Type B pancreatic cell (in vitro differentiated cells): ENCODE measurements at regions not wholly inside any gene's neighbourhood (a gene's known extent, or its start where the extent isn't known, plus 50 kb on each side); places are given as distances from the start of the nearest gene placed in this dataset.
A peak's percentile ranks its signal among the peaks of the same experiment; 100 is the strongest.

Source experiments
- DNase-seq: peaks from one replicate; pipeline ENCODE4 v3.0.0; 2021; ENCODE audit warnings: mixed read lengths; ENCODE audit not compliant: unreplicated experiment; ENCODE audit errors: extremely low spot score
- H3K27ac Mint-ChIP-seq: 2 replicates; pipeline ENCODE4 v1.8.0; 2021; ENCODE audit warnings: mild to moderate bottlenecking, mixed read lengths
- H3K27me3 Mint-ChIP-seq: 2 replicates; pipeline ENCODE4 v1.8.0; 2021; ENCODE audit warnings: mixed read lengths
- H3K36me3 Mint-ChIP-seq: 2 replicates; pipeline ENCODE4 v1.8.0; 2021; ENCODE audit warnings: mixed read lengths
- H3K4me1 Mint-ChIP-seq: one replicate; pipeline ENCODE4 v1.8.0; 2021; ENCODE audit warnings: mixed read lengths; ENCODE audit not compliant: unreplicated experiment
- H3K4me3 Mint-ChIP-seq: 2 replicates; pipeline ENCODE4 v1.8.0; 2021; ENCODE audit warnings: mild to moderate bottlenecking, mixed read lengths
- H3K9me3 Mint-ChIP-seq: 2 replicates; pipeline ENCODE4 v1.8.0; 2021; ENCODE audit warnings: mixed read lengths
- CTCF ChIP-seq: fragments of 200-600 bp; sonication (generic); conservative IDR thresholded peaks from 2 replicates; pipeline ENCODE4 v1.5.0; 2021; ENCODE audit warnings: antibody characterized with exemption, mild to moderate bottlenecking

GRCh38 chr18:27378431-27379095, 193.5 kb upstream of the CHST9 start:
- H3K4me1 Mint-ChIP-seq = peaks cover 19% of the 10 kb centered on the region
- H3K36me3 Mint-ChIP-seq = no peaks in the 10 kb centered on the region
- peaks cover 10% of the 10 kb centered on the region for H3K9me3 Mint-ChIP-seq
- DNase-seq = no peak
- no peaks in the 10 kb centered on the region for H3K27me3 Mint-ChIP-seq
- no peak overlapping the region for H3K27ac Mint-ChIP-seq
- no peak for TF ChIP-seq CTCF
- H3K4me3 Mint-ChIP-seq = no peak overlapping the region

- peaks cover 10% of the 10 kb centered on the region for H3K9me3 Mint-ChIP-seq
- no peaks in the 10 kb centered on the region for H3K36me3 Mint-ChIP-seq
- DNase-seq = no peak
- no peaks in the 10 kb centered on the region for H3K27me3 Mint-ChIP-seq
- no peak overlapping the region for H3K4me3 Mint-ChIP-seq
- no peak for TF ChIP-seq CTCF
- H3K4me1 Mint-ChIP-seq = peaks cover 19% of the 10 kb centered on the region
- H3K27ac Mint-ChIP-seq = no peak overlapping the region
Observed at GRCh38 chr18:27377251-27377650, 192.1 kb upstream of the CHST9 start.

- no peak for DNase-seq
- Mint-ChIP-seq H3K27me3 (no peaks in the 10 kb centered on the region), H3K4me1 (peaks cover 4% of the 10 kb centered on the region), H3K27ac (no peak overlapping the region), H3K4me3 (no peak overlapping the region), H3K9me3 (peaks cover 5% of the 10 kb centered on the region), H3K36me3 (no peaks in the 10 kb centered on the region)
- no peak for TF ChIP-seq CTCF
Observed at GRCh38 chr18:27372386-27372785, 187.3 kb upstream of the CHST9 start.

GRCh38 chr18:27366665-27367064, 181.6 kb upstream of the CHST9 start:
- H3K36me3 Mint-ChIP-seq = no peaks in the 10 kb centered on the region
- peaks cover 4% of the 10 kb centered on the region for H3K9me3 Mint-ChIP-seq
- H3K27ac Mint-ChIP-seq = no peak overlapping the region
- DNase-seq = no peak
- H3K27me3 Mint-ChIP-seq = no peaks in the 10 kb centered on the region
- H3K4me3 Mint-ChIP-seq = no peak overlapping the region
- H3K4me1 Mint-ChIP-seq = peaks cover 5% of the 10 kb centered on the region
- TF ChIP-seq CTCF = no peak

- no peak for TF ChIP-seq CTCF
- Mint-ChIP-seq H3K27ac (no peak overlapping the region), H3K36me3 (no peaks in the 10 kb centered on the region), H3K4me3 (no peak overlapping the region), H3K9me3 (peaks cover 4% of the 10 kb centered on the region), H3K27me3 (no peaks in the 10 kb centered on the region), H3K4me1 (peaks cover 5% of the 10 kb centered on the region)
- no peak for DNase-seq
Observed at GRCh38 chr18:27366151-27366550, 181.0 kb upstream of the CHST9 start.

GRCh38 chr18:27363872-27364271, 178.8 kb upstream of the CHST9 start:
- Mint-ChIP-seq H3K4me3 (no peak overlapping the region), H3K4me1 (peaks cover 5% of the 10 kb centered on the region), H3K9me3 (peaks cover 4% of the 10 kb centered on the region), H3K27me3 (no peaks in the 10 kb centered on the region), H3K27ac (no peak overlapping the region), H3K36me3 (no peaks in the 10 kb centered on the region)
- no peak for DNase-seq
- TF ChIP-seq CTCF = peak; percentile 60
